ENCODE measurements at regions not wholly inside any gene's neighbourhood (a gene's known extent, or its start where the extent isn't known, plus 50 kb on each side); places are given as distances from the start of the nearest gene placed in this dataset.

GRCh38 chr2:195359043-195359735 lies 297.8 kb upstream of the SLC39A10 start:
- FAIRE-seq (no peak), DNase-seq (no peak)
- peaks cover 0 to 4% of the 10 kb centered on the region in 2 donors for H3K9me3 ChIP-seq (ENCODE audit: control insufficient read depth in 2 of 2, insufficient read depth in 1 of 2, low read depth in 1 of 2, low read length in 1 of 2)
- no peaks in the 10 kb centered on the region for H3K36me3 ChIP-seq (ENCODE audit: control insufficient read depth in 3 of 3, insufficient read depth in 2 of 3, low read depth in 1 of 3, low read length in 3 of 3)
- WGBS, 3 donors: 65 to 84% (median 69%) methylated on average over 7 of the region's 7 CpGs
- no peaks in the 10 kb centered on the region for H3K4me1 ChIP-seq (ENCODE audit: control insufficient read depth in 3 of 3, insufficient read depth in 2 of 3, low read depth in 1 of 3, low read length in 2 of 3)
- no peak overlapping the region for H3K27ac ChIP-seq (ENCODE audit: low read depth in 1 of 3, low read length in 2 of 3)
- no peak overlapping the region for H3K4me3 ChIP-seq (ENCODE audit: low read depth in 1 of 3, low read length in 3 of 3)
- no peaks in the 10 kb centered on the region for H3K27me3 ChIP-seq (ENCODE audit: control insufficient read depth in 3 of 3, insufficient read depth in 3 of 3, low read length in 3 of 3)

GRCh38 chr2:195356920-195357440 lies 300.0 kb upstream of the SLC39A10 start:
- no peaks in the 10 kb centered on the region for H3K36me3 ChIP-seq (ENCODE audit: control insufficient read depth in 3 of 3, insufficient read depth in 2 of 3, low read depth in 1 of 3, low read length in 3 of 3)
- no peak for DNase-seq
- no peak overlapping the region for H3K4me3 ChIP-seq (ENCODE audit: low read depth in 1 of 3, low read length in 3 of 3)
- 86 to 95% (median 94%) methylated on average over 4 of the region's 4 CpGs for WGBS, 3 donors
- no peaks in the 10 kb centered on the region for H3K4me1 ChIP-seq (ENCODE audit: control insufficient read depth in 3 of 3, insufficient read depth in 2 of 3, low read depth in 1 of 3, low read length in 2 of 3)
- no peaks in the 10 kb centered on the region for H3K27me3 ChIP-seq (ENCODE audit: control insufficient read depth in 3 of 3, insufficient read depth in 3 of 3, low read length in 3 of 3)
- no peak overlapping the region for H3K27ac ChIP-seq (ENCODE audit: low read depth in 1 of 3, low read length in 2 of 3)
- no peak for FAIRE-seq
- peaks cover 0 to 4% of the 10 kb centered on the region in 2 donors for H3K9me3 ChIP-seq (ENCODE audit: control insufficient read depth in 2 of 2, insufficient read depth in 1 of 2, low read depth in 1 of 2, low read length in 1 of 2)

- Histone ChIP-seq H3K27me3 (ENCODE audit: control insufficient read depth in 3 of 3, insufficient read depth in 3 of 3, low read length in 3 of 3) (no peaks in the 10 kb centered on the region), H3K9me3 (ENCODE audit: control insufficient read depth in 2 of 2, insufficient read depth in 1 of 2, low read depth in 1 of 2, low read length in 1 of 2) (peaks cover 0 to 4% of the 10 kb centered on the region in 2 donors), H3K4me3 (ENCODE audit: low read depth in 1 of 3, low read length in 3 of 3) (no peak overlapping the region), H3K27ac (ENCODE audit: low read depth in 1 of 3, low read length in 2 of 3) (no peak overlapping the region), H3K4me1 (ENCODE audit: control insufficient read depth in 3 of 3, insufficient read depth in 2 of 3, low read depth in 1 of 3, low read length in 2 of 3) (no peaks in the 10 kb centered on the region), H3K36me3 (ENCODE audit: control insufficient read depth in 3 of 3, insufficient read depth in 2 of 3, low read depth in 1 of 3, low read length in 3 of 3) (no peaks in the 10 kb centered on the region)
- 62 to 72% (median 67%) methylated on average over 1 of the region's 1 CpG for WGBS, 3 donors
- DNase-seq: no peak
- FAIRE-seq: no peak
Observed at GRCh38 chr2:195356026-195356425, 301.0 kb upstream of the SLC39A10 start.

- no peak overlapping the region for H3K4me3 ChIP-seq (ENCODE audit: low read depth in 1 of 3, low read length in 3 of 3)
- H3K9me3 ChIP-seq (ENCODE audit: control insufficient read depth in 2 of 2, insufficient read depth in 1 of 2, low read depth in 1 of 2, low read length in 1 of 2): peaks cover 0 to 4% of the 10 kb centered on the region in 2 donors
- no peaks in the 10 kb centered on the region for H3K36me3 ChIP-seq (ENCODE audit: control insufficient read depth in 3 of 3, insufficient read depth in 2 of 3, low read depth in 1 of 3, low read length in 3 of 3)
- no peak for FAIRE-seq
- DNase-seq: no peak
- H3K27me3 ChIP-seq (ENCODE audit: control insufficient read depth in 3 of 3, insufficient read depth in 3 of 3, low read length in 3 of 3): no peaks in the 10 kb centered on the region
- H3K27ac ChIP-seq (ENCODE audit: low read depth in 1 of 3, low read length in 2 of 3): no peak overlapping the region
- H3K4me1 ChIP-seq (ENCODE audit: control insufficient read depth in 3 of 3, insufficient read depth in 2 of 3, low read depth in 1 of 3, low read length in 2 of 3): no peaks in the 10 kb centered on the region
- WGBS, 3 donors: 56 to 63% (median 61%) methylated on average over 5 of the region's 5 CpGs
Observed at GRCh38 chr2:195352581-195352980, 304.4 kb upstream of the SLC39A10 start.

GRCh38 chr2:195343942-195344530 lies 313.0 kb upstream of the SLC39A10 start:
- Histone ChIP-seq H3K4me3 (ENCODE audit: low read depth in 1 of 3, low read length in 3 of 3) (no peak overlapping the region), H3K9me3 (ENCODE audit: control insufficient read depth in 2 of 2, insufficient read depth in 1 of 2, low read depth in 1 of 2, low read length in 1 of 2) (no peaks in the 10 kb centered on the region), H3K4me1 (ENCODE audit: control insufficient read depth in 3 of 3, insufficient read depth in 2 of 3, low read depth in 1 of 3, low read length in 2 of 3) (no peaks in the 10 kb centered on the region), H3K27me3 (ENCODE audit: control insufficient read depth in 3 of 3, insufficient read depth in 3 of 3, low read length in 3 of 3) (no peaks in the 10 kb centered on the region), H3K36me3 (ENCODE audit: control insufficient read depth in 3 of 3, insufficient read depth in 2 of 3, low read depth in 1 of 3, low read length in 3 of 3) (no peaks in the 10 kb centered on the region), H3K27ac (ENCODE audit: low read depth in 1 of 3, low read length in 2 of 3) (no peak overlapping the region)
- FAIRE-seq: no peak
- WGBS, 3 donors: 71 to 76% (median 72%) methylated on average over 5 of the region's 5 CpGs
- no peak for DNase-seq

GRCh38 chr2:195343540-195343939 lies 313.5 kb upstream of the SLC39A10 start:
- no peaks in the 10 kb centered on the region for H3K27me3 ChIP-seq (ENCODE audit: control insufficient read depth in 3 of 3, insufficient read depth in 3 of 3, low read length in 3 of 3)
- H3K9me3 ChIP-seq (ENCODE audit: control insufficient read depth in 2 of 2, insufficient read depth in 1 of 2, low read depth in 1 of 2, low read length in 1 of 2): no peaks in the 10 kb centered on the region
- no peak overlapping the region for H3K4me3 ChIP-seq (ENCODE audit: low read depth in 1 of 3, low read length in 3 of 3)
- H3K27ac ChIP-seq (ENCODE audit: low read depth in 1 of 3, low read length in 2 of 3): no peak overlapping the region
- no peaks in the 10 kb centered on the region for H3K36me3 ChIP-seq (ENCODE audit: control insufficient read depth in 3 of 3, insufficient read depth in 2 of 3, low read depth in 1 of 3, low read length in 3 of 3)
- H3K4me1 ChIP-seq (ENCODE audit: control insufficient read depth in 3 of 3, insufficient read depth in 2 of 3, low read depth in 1 of 3, low read length in 2 of 3): no peaks in the 10 kb centered on the region
- no peak for FAIRE-seq
- DNase-seq: no peak
- WGBS, 3 donors: 87 to 90% (median 90%) methylated on average over 2 of the region's 2 CpGs

DNA sequence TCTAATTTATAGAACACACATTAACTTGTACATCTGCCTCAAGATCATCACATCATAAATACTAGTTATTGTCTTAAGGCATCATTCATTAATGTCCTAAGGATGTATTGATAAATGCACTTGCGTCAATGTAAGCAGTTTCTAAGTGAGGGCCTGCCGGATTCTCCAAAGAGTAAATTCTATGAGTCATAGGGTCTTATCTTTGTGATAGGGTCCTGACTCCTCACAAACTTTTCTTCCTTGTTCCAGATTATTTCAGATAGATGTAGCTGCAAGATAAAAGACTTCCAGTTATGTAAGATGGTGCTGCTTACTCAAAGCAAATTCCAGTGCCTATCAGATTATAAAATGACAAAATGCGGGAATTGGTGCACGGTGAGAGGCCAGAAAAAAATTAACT lies 315.0 kb upstream of the SLC39A10 start:
- Histone ChIP-seq H3K4me3 (ENCODE audit: low read depth in 1 of 3, low read length in 3 of 3) (no peak overlapping the region), H3K27me3 (ENCODE audit: control insufficient read depth in 3 of 3, insufficient read depth in 3 of 3, low read length in 3 of 3) (no peaks in the 10 kb centered on the region), H3K4me1 (ENCODE audit: control insufficient read depth in 3 of 3, insufficient read depth in 2 of 3, low read depth in 1 of 3, low read length in 2 of 3) (no peaks in the 10 kb centered on the region), H3K36me3 (ENCODE audit: control insufficient read depth in 3 of 3, insufficient read depth in 2 of 3, low read depth in 1 of 3, low read length in 3 of 3) (no peaks in the 10 kb centered on the region), H3K9me3 (ENCODE audit: control insufficient read depth in 2 of 2, insufficient read depth in 1 of 2, low read depth in 1 of 2, low read length in 1 of 2) (no peaks in the 10 kb centered on the region), H3K27ac (ENCODE audit: low read depth in 1 of 3, low read length in 2 of 3) (no peak overlapping the region)
- no peak for FAIRE-seq
- no peak for DNase-seq
- 65 to 84% (median 83%) methylated on average over 4 of the region's 4 CpGs for WGBS, 3 donors

DNA sequence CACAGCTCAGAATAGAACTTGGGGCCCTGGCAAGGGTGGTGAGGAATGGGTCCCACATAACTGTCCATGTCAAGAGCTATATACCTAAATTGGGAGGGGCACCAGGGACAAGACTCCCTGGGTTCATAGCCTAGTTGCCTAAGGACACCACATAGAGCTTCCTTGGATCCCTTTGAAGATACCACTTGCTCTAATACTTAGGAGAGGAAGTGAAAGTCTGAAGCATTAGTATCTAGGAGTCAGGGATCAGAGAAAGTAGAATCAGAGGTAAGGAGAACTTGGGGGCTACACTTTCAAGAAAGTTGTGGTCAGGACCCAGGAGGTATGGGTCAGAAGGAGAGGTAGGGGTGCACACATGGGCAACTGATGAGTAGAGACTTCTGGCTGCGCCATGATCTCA lies 318.2 kb upstream of the SLC39A10 start:
- no peak for DNase-seq
- Histone ChIP-seq H3K27ac (ENCODE audit: low read depth in 1 of 3, low read length in 2 of 3) (no peak overlapping the region), H3K27me3 (ENCODE audit: control insufficient read depth in 3 of 3, insufficient read depth in 3 of 3, low read length in 3 of 3) (no peaks in the 10 kb centered on the region), H3K4me1 (ENCODE audit: control insufficient read depth in 3 of 3, insufficient read depth in 2 of 3, low read depth in 1 of 3, low read length in 2 of 3) (no peaks in the 10 kb centered on the region), H3K4me3 (ENCODE audit: low read depth in 1 of 3, low read length in 3 of 3) (no peak overlapping the region), H3K36me3 (ENCODE audit: control insufficient read depth in 3 of 3, insufficient read depth in 2 of 3, low read depth in 1 of 3, low read length in 3 of 3) (no peaks in the 10 kb centered on the region), H3K9me3 (ENCODE audit: control insufficient read depth in 2 of 2, insufficient read depth in 1 of 2, low read depth in 1 of 2, low read length in 1 of 2) (no peaks in the 10 kb centered on the region)
- FAIRE-seq: no peak
- 94 to 100% (median 98%) methylated on average over 1 of the region's 1 CpG for WGBS, 3 donors

Data from small intestine (tissue), 7 donors.